Activated CD4-positive, alpha-beta T cell treated with anti-CD3 and anti-CD28 coated beads, Interleukin-2, amount 50 U/mL, for 1 hour (primary cell): ENCODE measurements at regions not wholly inside any gene's neighbourhood (a gene's known extent, or its start where the extent isn't known, plus 50 kb on each side); places are given as distances from the start of the nearest gene placed in this dataset.

ENCODE experiments used
- DNase-seq: peaks from one replicate; pipeline ENCODE4 v3.0.0-alpha.2; 2020

DNA sequence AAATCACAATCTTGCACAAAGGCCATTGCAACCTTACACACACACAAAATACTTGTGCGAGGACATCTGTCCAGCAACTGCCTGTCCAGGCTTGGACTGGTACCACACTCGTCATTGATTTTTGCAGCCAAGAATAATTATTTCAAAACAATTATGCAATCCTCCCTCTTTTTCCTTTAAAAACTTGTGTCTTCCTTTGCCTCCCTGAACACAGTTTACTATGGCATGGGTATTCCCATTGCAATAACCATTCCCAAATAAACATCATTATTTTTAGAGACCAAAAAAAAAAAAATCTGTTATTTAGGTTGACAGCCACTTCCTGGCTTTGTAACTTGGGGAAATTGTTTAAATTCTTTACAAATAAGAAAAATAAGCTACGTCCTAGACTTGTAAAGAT lies 54.0 kb downstream of the C11orf91 start:
- no peak for DNase-seq

DNA sequence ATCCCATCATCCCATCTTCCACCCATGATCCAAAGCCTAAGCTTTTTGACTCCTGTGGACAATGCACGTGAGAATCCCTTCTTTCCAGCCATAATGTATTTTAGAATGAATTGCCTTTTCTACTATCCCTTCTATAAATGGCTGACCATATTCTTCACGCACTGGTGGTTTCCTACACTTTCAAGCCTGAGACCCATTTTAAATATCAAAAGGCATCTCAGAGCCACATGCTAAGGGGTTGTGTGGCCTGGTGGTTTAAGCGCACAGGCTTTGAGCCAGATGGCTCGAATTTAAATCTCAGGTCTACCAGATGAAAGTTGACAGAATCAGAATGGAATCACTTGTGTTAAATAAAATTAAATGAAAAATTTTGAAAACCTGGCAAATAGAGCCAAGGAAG lies 54.5 kb downstream of the C11orf91 start:
- DNase-seq: no peak

DNA sequence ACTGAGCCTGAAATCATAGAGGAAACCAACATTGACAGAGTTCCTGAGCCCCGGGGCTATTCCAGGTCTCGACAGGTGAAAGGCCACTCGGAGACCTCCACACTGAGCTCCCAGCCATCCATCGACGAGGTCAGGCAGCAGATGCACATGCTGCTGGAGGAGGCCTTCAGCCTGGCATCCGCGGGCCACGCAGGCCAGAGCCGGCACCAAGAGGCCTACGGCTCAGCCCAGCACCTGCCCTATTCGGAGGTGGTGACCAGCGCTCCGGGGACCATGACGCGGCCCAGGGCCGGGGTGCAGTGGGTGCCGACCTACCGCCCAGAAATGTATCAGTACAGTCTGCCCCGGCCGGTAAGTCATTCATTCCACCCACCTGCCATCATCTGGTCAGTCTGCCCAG lies 54.9 kb downstream of the C11orf91 start:
- no peak for DNase-seq

DNA sequence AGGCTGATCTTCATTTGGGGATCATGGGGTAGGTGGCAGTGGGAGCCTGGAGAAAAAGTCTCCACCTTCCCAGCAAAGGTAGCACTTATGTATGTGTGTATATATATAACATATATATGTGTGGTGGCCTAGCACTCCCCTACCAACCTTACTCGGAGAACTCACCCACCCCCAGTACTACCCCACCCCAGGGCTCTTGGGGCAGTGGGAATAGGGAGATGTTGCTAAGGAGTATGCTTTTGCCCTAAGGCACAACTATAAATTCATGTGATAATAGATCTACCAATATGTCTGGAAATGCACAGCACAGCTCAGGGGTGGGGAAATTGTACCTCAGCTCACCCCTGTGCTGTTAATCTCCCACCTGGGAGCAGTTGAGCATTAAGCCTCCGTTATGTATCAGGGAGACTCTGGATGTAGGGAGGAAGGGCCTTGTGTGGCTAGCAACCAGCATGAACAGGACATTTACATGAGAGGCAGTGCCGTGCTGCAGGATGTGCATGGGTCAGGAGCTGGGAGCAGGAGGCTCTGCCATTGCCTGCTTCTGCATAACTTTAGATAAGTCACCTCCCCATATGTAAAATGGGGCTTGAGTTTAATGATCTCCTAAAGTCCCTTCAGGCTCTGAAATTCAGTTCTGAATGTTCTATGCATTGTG lies 57.3 kb downstream of the C11orf91 start:
- no peak for DNase-seq

DNA sequence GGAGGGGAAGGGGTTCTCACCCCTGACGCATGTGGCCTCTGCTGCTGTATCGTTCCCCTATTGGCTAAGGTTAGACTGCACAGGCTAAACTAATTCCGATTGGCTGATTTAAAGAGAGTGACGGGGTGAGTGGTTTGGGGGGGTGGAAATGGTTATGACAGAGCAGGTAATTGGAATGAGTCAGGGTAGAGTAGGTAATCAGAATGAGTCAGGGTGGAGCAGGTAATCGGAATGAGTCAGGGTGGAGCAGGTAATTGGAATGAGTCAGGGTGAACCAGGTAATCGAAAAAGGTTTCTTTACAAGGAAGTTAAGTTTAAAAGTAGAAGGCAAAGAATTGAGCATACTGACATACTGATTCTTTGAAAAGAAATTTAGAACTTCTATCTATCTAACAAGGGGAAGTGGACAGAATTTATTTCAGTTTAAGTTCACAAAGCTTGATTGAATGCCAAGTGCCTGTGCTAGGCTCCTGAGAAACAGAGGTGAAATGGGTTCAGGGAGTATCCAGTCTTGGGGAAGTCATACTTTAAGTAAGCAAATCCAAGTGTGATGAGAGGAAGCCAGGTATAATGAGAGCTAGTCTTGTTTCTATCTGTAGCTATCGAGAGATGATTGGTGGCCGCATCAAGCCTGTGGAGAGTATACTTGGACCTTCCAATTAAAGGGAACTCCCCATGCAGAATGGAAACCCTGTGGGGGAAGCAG lies 58.0 kb downstream of the C11orf91 start:
- no peak for DNase-seq

DNA sequence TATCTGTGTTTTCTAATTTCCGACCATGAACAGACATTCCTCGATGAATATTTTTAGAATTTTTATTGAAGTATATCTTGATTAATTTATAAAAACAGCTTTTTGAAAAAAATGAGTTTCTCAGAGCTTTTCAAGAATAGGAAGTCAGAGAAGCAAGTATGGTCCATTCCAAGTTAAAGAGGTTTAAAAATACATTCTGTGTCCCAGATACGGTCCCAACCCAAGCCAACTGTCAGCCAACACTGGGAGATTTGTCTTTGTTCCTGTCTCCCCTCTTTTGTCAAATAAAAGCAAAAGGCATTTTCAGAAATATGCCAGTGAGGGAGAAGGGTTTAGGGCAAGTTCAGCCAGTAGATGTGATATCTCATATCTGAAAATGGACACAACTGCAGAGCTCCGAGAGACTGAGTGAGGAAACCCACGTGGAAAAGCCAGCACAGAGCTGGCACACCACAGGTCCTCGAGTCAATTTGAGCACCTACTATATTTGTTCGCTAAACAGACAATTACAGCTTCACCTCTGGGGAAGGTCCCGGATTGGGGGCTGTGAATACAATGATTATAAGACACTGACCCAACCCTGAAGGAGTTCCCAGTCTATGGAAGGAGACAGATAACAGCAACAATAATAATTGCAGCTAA lies 59.8 kb downstream of the C11orf91 start:
- DNase-seq: no peak

DNA sequence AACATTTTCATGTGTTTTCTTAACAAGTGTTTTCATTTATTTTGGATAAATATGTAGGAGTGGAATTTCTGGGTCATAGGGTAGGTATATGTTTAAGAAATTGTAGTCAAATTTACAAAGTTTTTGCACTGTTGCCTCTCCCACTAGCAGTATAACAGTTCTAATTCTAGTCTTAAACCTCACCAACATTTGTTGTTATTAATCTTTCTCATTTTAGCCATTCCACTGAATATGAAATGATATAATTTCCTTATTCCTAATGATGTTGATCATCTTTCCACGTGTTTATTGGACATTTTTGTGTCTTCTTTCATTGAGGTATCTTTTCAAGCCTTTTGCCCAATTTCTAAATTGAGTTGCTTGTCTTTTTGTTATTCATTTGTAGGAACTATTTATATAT lies 62.0 kb downstream of the C11orf91 start:
- DNase-seq: no peak

DNA sequence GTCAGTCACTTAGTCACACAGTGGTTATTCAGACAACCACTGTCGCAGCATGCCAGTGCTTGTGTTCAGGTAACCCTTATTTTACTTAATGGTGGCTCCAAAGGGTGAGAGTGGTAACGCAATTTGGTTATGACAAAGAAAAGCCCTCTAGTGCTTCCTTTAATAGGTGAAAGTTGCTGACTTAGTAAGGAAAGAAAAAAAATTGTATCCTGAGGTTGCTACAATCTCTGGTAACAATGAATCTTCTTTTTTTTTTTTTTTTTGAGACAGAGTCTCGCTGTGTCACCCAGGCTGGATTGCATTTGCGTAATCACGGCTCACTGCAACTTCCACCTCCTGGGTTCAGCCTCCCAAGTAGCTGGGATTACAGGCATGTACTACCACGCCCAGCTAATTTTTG lies 64.5 kb downstream of the C11orf91 start:
- DNase-seq: no peak

DNA sequence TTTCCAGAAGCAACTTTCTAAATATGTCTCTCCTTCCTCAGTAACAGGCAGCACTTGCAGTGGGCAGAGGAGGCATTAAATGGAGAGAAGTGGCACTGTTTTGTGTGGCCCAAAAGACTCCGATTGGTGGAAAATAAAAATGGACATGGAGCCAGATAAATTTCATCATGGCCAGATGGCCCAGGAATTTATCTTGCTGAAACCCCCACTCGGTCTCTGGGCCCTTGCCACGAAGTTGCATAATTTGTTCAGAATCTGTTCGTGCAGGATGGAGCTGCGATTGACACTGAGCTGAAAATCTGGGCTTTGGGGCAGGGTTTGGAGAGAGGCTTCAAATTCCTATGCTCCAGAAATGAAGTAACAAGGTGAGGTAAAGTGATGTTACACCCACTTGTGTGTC lies 65.5 kb downstream of the C11orf91 start:
- DNase-seq: no peak

DNA sequence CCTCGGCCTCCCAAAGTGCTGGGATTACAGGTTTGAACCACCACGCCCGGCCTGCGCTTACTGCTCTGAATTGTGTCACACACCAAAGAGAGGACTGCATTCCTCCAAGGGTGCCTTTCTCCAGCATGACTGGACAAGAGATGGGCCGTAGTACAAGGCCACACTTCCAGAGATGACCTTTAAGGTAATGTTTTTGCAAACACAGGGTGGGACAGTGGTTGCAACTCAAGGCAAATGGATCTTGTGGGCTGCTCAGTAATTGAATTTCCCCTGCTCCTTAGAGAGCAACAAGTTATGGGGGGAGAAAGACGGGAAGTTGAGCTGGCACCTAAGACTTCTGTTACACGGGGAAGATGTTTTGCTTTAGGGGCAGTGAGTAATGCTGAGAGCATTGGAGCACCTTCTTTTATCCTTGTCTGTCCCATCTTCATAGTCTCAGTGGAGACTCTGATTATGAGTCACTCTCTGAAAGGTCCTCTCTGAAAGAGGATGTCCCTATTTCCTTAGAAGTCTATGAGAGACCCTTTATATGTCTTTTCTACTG lies 66.3 kb downstream of the C11orf91 start:
- DNase-seq: no peak

DNA sequence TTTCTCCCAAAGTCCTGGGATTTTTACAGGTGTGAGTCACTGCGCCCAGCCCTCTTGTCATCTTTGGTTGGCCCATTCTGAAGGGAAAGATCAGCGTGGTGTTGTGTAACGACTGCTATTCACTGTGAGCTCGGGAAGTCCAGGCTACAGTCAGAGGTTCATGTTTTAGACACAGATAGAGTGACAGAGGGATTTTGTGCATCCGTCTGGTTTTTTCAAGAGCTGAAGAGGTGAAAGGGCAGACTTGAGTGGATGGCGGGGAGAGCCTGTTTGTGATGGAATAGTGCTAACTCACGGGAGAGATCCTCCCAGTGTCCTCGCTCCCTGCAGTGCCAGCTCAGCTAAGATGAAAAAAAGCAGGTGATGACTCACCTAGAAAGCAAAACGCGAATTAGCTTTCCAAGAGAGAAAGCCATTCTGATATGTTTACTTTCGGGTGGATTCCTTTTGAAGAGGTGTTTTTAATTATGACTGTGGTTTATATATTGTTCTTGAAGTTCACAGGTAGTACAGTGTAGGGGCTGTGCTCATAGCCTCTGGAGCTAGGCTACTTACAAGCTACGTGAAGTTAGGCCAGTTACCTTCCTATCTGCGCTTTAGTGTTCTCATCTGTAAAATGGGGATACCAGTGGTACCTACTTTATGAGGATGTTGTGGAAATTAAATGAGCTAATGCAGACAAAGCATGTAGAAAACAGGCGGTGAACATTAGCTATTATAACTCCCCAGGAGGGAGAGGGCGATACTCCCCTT lies 67.2 kb downstream of the C11orf91 start:
- DNase-seq: no peak

DNA sequence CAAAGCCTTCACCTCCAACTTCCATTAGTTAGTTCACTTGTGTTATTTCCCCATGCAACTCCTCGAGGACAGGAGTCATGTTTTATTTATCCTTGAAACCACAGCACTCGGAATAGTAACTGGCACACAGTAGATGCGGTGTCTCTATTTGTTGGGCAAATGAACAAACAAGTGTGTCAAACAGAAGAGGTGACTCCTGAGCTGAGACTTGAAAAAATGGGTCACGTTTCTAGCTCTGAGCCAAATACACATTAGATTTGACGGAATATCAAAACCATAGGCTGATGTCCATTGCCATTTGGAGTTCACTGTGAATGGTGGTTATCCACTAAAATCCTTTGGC lies 68.9 kb downstream of the C11orf91 start:
- DNase-seq: no peak

DNA sequence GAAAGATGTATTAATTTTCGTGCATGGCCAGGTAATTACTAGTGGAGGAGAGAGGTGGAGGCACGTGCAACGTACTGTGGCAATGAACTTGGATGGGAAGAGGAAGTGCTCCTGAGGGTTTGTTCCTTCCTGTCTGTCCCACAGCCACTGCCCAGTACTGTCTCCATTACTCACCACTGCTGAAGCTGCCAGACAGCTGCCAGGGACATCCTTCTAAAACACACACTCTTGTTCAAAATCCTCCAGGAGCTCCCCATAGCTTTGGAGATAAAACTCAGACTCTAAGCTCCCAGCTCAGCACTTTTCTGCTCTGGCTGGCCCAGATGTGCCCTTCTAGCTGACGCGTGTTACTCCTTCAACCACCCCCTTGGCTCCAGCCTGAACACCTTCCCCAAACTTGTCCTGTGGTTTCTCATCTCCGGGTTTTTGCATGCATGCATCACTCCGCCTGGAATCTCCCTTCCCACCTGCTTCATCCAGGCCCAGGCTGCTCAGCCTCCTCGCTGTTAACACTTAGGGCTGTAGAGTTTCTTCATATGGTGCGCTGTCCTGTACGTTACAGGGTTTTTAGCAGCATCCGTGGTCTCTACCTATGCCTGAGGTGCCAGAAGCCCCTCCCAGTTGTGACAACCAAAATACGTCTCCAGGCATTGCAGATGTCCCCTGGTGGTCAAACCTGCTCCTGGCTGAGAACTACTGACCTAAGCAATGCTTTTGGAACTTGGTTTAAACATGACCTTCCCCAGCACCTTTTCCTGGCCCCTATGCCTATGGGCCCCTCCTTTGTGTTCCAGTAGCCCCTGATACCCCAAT lies 69.5 kb downstream of the C11orf91 start:
- DNase-seq: no peak

DNA sequence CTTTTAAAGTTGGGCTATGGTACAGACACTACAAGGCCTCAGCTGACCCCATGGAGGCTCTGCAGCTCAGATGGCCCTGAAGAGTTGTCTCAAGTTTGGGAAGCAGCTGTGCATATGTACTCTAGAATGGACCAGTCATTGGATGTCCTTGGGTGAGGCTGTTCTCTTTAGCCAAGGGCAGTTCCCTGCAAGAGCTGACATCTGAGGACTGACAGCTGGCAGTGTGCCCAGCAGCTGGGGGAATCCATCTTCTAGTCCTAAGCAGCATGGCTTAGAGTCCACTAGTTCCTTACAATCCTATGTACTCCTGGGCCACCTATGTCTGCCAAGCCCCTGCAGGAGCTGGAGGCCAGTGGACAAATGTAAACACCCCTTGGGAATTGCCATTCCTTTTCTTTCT lies 76.5 kb downstream of the C11orf91 start:
- DNase-seq: no peak

DNA sequence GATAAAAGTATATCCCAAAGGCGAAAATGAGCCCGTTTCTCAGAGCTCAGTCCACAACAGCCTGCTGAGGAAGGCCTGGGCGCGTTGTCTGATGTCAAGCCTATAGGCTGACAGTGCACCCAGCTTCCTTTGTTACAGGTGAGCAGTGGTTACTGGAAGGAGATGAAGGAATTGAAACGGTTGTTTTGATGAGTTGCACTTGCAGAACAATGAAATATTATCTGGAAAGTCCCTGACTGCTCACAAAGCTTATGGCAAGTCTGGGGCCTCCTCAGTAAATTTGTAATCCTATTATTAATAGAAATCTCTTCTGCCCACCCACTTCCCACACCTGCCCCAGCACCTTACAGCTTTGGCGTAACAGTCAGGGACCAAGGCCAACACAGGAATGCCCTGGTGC lies 77.8 kb downstream of the C11orf91 start:
- DNase-seq: no peak

DNA sequence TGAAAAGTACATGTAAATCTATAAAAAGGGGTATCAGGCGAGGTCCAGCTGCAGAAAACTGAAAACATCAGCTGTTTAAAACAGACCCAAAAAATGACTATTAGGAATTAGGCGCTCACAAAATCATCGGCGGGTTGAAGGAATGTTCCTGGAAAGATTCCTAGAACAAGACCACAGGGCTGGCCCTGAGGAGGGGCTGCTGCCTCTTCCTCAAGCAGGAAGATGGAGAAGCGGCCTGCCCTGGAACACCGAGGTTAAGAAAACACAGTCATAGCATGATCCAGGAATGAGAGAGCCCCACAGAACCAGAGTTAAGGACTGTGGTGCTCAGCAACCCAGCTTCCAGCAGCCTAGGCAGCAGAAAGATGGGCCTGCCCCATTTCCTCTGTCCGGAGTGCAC lies 78.4 kb downstream of the C11orf91 start:
- no peak for DNase-seq

DNA sequence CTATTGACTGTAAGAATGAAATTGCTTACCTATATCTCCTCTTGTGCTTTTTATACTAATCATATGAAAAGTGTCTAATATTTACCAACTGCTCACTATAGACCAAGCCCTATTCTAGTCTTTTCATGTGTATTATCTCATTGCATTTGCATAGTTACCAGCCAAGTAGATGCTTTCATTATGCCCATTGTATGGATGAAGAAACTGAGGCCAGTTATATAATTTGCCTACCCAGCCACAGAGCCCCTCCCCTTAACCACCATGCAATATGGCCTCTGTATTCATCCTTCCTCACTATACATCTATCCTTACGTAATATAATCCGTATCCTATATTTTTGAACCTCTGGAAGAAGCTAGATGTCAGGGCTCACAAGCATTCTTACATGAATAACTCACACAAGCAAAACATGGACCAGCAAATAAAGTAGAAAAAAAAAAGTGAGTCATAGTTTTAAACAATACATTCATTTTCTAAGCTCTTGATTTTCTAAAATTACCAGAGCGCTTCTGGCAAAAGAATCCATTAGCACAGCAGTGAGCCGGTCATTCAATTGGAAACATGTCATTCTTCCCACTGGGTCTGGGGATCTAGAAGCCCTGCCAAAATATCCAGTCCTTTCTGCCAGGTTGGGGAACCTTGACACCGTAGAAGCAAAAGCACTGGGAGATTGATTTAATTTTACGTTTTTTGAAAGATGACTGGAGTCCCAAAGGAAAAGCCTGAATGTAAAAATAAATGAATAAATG lies 80.0 kb downstream of the C11orf91 start:
- DNase-seq: no peak

DNA sequence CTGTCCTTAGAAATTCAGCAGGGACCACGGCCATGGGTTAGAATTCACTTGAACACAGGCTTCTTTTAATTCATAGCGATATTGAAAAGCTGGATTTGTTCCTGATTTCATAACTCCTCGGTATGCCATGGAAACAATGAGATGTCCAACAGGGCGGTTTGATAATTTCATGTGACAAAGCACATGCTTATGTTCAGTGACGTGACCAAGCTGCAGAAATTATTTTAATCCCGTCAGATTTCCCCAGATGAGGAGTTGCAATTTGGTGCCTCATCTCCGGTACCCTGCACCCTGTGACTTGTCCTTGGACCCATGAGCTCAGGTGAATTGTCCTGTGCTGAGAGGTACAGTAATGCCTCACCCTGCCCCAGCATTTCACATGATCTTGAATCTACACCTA lies 81.7 kb downstream of the C11orf91 start:
- no peak for DNase-seq

DNA sequence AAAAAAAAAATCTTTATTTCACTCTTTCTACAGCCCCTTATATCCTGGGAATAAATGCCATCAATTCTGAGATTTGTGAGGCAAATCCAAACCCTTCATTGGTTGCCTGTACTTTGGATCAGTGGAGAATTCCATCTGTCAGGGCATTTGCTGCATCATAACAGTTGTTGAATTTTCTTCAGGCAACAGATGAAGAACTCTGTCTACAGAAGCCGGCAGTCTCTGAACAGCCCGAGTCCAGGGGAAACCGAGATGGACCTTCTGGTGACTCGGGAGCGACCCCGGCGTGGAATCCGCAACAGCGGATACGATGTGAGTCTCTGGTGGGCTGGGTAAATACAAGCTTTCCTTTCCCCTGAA lies 82.3 kb downstream of the C11orf91 start:
- DNase-seq: no peak

DNA sequence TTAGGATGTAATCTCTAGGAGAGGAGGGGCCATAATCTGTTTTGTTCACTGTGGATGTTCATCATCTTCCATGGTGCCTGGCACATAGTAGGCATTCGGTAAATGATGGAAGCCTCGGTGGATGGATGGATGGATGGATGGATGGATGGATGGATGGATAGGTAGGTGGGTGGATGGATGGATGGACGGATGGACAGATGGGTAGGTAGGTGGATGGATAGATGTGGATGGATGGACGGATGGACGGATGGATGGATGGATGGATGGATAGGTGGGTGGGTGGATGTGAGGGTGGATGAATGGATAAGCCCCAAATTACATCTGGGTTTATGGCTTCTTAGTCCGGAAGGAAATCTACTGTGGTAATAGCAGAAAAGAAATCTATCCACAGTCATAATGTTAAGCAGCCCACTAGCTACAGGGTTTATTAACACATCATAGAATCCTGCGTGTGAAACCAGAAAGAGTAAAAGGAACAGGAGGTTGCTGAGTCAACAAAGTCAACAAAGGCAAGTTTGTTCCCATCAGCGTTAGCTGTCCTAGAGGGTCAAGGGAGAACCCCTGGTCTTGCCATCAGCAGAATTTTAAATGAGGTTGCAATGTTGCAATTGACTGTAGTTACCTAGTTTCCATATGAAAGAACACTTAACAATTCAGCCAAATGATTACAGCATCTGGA lies 82.8 kb downstream of the C11orf91 start:
- DNase-seq: no peak

DNA sequence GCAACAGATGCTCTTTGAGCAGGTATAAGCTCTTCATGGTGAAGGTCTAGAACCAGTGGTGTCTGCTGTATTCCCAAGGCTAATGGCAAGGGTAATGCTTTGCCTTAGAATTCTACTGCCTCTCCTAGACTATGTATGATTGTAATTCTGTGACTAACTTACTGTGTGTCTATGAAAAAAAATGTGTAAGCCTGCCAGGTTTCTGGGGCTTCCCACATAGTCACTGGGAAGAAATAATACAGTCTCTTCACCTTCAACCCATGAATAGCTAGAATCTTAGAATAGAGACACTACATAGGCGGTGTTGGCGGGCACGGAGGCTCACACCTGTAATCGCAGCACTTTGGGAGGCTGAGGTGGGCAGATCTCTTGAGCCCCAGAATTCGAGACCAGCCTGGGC lies 84.1 kb downstream of the C11orf91 start:
- no peak for DNase-seq
